GM21786 (cell line): ENCODE measurements at regions not wholly inside any gene's neighbourhood (a gene's known extent, or its start where the extent isn't known, plus 50 kb on each side); places are given as distances from the start of the nearest gene placed in this dataset.
A peak's percentile ranks its signal among the peaks of the same experiment; 100 is the strongest.

Source experiments
- ATAC-seq: cut with Tn5 transposase; IDR thresholded peaks from one replicate; pipeline ENCODE4 v1.9.1; 2021; ENCODE audit not compliant: unreplicated experiment

- ATAC-seq, result no peak
Measured at GRCh38 chr14:49994951-49995561, 102.2 kb downstream of the ARF6 start.

DNA sequence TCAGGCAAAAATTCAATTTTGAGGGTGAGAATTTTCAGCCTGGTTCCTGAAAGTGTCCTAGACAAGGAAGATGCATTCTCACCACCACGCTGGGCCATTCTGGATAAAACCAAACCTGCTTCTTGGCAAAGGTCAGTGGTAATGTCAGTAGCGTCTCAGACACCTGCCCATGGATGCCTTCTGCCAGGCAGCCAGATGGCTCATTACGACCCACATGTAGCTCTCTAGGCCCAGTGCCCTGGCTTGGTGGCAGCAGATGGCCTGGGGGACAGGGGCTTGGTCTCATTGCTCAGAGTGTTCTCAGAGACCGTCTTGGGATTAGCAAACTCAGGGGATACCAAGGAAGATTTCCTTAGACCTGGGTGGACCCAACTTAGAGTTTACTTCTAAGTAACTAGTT, 105.1 kb downstream of the ARF6 start:
- ATAC-seq, result no peak

- ATAC-seq, result peak; percentile 52
Measured at GRCh38 chr14:49999146-49999761, 106.4 kb downstream of the ARF6 start.

GRCh38 chr14:49999826-50000379, 107.0 kb downstream of the ARF6 start:
- ATAC-seq, result no peak

GRCh38 chr14:50000380-50001150, 107.7 kb downstream of the ARF6 start:
- no peak for ATAC-seq

DNA sequence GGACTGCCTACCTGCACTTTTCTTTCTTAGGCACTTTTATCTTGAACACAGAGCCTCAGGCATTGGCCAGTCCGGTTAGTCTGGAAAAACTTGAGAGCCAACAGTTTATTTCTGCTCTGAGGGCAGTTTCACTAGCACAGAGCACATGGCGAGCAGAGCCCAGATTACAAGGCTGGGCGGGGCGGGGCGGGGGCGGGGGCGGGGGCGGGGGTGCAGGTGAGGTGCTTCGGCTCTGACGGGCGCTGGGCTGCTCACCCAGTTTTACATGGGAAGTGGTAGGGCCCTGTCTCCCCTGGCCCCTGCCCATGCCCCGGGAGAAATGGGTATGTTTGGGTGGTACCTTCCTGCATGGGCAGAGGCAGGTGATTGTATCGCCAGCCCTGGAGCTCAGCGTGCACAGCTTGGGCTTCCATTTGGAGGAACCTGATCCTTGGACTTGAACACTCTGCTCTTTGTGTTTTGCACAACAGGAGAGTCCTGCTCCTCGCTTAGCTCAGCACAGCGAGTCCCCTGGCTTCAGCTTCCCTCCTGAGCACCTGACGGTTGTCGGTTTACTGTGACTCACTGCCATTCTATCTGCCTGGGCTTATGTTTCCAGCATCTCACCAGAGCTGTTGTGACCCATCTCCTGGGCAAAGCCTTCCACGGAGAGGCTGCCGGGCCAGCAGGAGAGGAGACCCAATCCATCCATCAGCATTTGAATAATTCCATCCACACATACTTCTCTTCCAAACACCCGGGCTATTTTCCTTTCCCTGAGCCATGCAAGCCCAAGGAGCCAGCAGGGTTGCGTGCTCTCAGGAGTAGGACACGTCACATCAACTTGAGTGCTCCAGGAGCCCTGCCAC, 108.5 kb downstream of the ARF6 start:
- peak; percentile 15 for ATAC-seq

GRCh38 chr14:50001999-50002925, 109.4 kb downstream of the ARF6 start:
- peak; percentile 33 for ATAC-seq

DNA sequence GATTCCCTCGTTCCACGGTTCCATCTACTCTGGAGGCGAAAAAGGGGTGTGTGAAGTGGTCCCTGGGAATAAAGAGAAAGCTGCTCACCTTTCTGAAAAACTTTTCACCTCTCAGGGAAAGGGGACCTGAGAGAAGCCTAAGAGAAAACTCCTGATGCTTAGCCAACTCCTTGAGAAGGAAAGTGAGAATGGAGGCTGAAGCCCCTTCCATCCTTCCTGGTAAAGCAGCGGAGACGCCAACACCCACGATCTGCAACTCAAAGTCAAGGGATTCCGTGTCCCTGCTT, 110.0 kb downstream of the ARF6 start:
- no peak for ATAC-seq

DNA sequence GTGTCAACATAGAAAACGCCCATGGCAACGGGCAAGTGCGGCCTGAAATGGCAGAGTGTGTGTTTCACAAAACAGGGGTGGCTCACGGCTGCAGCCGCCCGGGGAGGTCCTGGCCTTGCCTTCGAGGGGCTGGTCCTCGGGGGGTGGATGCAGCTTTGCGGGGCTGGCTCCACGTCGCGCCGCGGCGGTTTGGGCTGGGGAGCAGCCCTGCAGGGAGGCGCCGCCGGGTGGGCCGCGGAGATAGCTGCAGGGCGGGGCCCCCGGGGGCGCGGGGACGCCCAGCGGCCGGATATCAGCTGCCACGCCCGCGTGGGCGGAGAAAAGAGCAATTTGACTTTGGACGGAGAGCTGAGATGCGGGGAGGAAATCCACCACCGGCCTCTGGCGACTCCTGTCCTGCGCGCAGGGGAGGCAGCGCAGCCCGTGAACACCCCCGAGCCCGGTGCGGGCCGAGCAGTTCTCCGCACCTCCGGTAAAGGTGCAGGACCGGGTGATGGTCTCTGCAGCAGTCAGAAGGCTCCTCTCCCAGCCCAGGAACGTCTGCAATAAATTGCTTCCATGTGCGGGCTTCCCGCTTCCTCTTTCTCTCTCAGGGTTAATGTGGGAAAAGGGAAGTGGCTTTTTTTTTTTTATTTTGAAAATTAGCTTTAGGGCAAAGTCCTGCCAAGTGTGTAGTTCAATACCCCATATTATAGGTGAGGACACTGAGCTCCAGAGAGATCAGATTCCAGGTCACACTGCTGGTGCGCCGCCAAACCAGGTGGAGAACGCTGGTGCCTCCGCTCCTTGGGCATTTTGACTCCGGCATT, 110.5 kb downstream of the ARF6 start:
- ATAC-seq, result peak; percentile 36

- ATAC-seq, result no peak
Measured at GRCh38 chr14:50006141-50006540, 110.2 kb downstream of the VCPKMT start.

- no peak for ATAC-seq
Measured at GRCh38 chr14:50007123-50007903, 109.1 kb downstream of the VCPKMT start.

DNA sequence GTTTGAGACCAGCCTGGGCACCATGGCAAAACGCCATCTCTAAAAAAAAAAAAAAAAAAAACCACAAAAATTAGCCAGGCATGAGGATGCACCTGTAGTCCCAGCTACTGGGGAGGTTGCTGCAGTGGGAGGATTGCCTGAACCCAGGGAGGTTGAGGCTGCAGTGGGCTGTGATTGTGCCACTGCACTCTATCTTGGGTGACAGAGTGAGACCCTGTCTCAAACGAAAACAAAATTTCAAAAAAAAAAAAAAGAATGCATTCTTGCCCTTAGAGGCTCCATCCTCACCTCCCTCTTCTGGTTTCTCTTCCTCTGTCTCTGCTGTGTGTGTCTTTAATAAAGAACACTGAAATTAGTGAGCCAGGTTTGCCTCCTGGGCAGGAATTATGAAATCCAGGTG, 107.8 kb downstream of the VCPKMT start:
- ATAC-seq, result no peak

GRCh38 chr14:50008974-50009373, 107.4 kb downstream of the VCPKMT start:
- no peak for ATAC-seq

- no peak for ATAC-seq
Measured at GRCh38 chr14:50010752-50011151, 105.6 kb downstream of the VCPKMT start.

- ATAC-seq, result no peak
Measured at GRCh38 chr14:50011242-50011641, 105.1 kb downstream of the VCPKMT start.

GRCh38 chr14:50012644-50013043, 103.7 kb downstream of the VCPKMT start:
- no peak for ATAC-seq

DNA sequence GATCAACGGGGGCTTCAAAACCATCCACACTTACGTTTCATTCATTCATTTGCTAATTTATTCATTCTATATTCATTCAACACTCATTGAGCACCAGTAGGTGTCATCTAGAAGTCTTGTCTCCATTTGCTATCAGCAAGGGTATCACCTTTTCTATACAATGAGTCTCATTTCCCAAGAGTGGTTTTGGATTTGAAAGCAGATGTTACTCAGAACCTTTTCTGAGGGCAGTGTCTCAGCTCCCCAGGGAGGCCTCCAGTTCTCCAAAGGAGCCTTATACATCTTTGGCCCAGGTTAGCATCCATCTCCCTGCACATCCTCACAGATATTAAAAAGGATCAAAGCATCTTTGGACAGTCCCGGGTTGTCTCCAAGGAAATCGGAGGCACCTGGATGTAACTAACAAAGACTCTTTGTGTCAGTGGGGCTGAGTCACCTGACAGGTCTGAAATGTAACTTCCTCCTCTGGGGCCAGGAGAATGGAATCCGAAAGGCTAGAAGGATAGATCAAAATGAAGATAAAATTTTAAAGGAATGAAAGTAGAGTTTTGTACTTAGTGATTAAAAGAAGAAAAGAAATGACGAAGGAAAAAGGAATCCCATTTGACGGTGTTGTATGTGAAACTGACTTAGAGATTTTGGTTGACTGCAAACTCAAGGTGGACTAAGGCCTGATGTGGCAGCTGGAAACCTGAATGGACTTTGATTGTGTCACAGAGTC, 103.0 kb downstream of the VCPKMT start:
- no peak for ATAC-seq

GRCh38 chr14:50013934-50014333, 102.4 kb downstream of the VCPKMT start:
- no peak for ATAC-seq
